Upper lobe of left lung (tissue), 4 donors: ENCODE measurements at regions not wholly inside any gene's neighbourhood (a gene's known extent, or its start where the extent isn't known, plus 50 kb on each side); places are given as distances from the start of the nearest gene placed in this dataset.

Experiments
- EP300 ChIP-seq, 4 donors: sonication (generic); formaldehyde crosslinking; IDR thresholded peaks; one replicate each; pipeline ENCODE4 v1.5.1; 2017; ENCODE audit warnings: antibody characterized with exemption in 4 of 4, control low read depth in 2 of 4
- POLR2AphosphoS5 ChIP-seq, 2 donors: sonication (generic); formaldehyde crosslinking; IDR thresholded peaks; one replicate each; pipeline ENCODE4 v1.5.1; 2017; ENCODE audit warnings: antibody characterized with exemption in 2 of 2
- TF ChIP-seq, protein P1 (sequence below), 6 experiments: fragments of 450-650 bp in 4 of 6; fragments of 200-600 bp in 2 of 6; sonication (generic) in 2 of 6; IDR thresholded peaks; one replicate each; pipeline ENCODE4 v1.5.1; 2016 to 2019; ENCODE audit warnings: antibody characterized with exemption in 6 of 6

GRCh38 chr14:98867146-98867545 lies 404.9 kb downstream of the BCL11B start:
- no peak for TF ChIP-seq POLR2AphosphoS5 (IDR thresholded peaks at IDR 0.05)
- no peak for TF ChIP-seq EP300 (IDR thresholded peaks at IDR 0.05)
- TF ChIP-seq, protein P1, sequence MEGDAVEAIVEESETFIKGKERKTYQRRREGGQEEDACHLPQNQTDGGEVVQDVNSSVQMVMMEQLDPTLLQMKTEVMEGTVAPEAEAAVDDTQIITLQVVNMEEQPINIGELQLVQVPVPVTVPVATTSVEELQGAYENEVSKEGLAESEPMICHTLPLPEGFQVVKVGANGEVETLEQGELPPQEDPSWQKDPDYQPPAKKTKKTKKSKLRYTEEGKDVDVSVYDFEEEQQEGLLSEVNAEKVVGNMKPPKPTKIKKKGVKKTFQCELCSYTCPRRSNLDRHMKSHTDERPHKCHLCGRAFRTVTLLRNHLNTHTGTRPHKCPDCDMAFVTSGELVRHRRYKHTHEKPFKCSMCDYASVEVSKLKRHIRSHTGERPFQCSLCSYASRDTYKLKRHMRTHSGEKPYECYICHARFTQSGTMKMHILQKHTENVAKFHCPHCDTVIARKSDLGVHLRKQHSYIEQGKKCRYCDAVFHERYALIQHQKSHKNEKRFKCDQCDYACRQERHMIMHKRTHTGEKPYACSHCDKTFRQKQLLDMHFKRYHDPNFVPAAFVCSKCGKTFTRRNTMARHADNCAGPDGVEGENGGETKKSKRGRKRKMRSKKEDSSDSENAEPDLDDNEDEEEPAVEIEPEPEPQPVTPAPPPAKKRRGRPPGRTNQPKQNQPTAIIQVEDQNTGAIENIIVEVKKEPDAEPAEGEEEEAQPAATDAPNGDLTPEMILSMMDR (IDR thresholded peaks at IDR 0.05), result no peak
